ENCODE measurements at regions not wholly inside any gene's neighbourhood (a gene's known extent, or its start where the extent isn't known, plus 50 kb on each side); places are given as distances from the start of the nearest gene placed in this dataset.
"Not testable (repeated sequence)": the region's sequence is repeated elsewhere in the genome, so short reads cannot be mapped to it uniquely, and the experiment has no call there.

GRCh38 chr9:62655705-62656104 lies 1465.9 kb downstream of the SPATA31A7 start:
- H3K27me3 Mint-ChIP-seq; H3K9me3 Mint-ChIP-seq; intact Hi-C loops (cut with micrococcal nuclease); H3K36me3 Mint-ChIP-seq (ENCODE audit: low read depth); POLR2A ChIA-PET; DNase-seq; H3K4me3 Mint-ChIP-seq; CTCF ChIA-PET; ATAC-seq (ENCODE audit: low read depth); H3K4me1 Mint-ChIP-seq; H3K27ac Mint-ChIP-seq: not testable (repeated sequence)

- H3K27me3 Mint-ChIP-seq; DNase-seq; H3K4me1 Mint-ChIP-seq; H3K4me3 Mint-ChIP-seq; CTCF ChIA-PET; ATAC-seq (ENCODE audit: low read depth); H3K9me3 Mint-ChIP-seq; H3K27ac Mint-ChIP-seq; H3K36me3 Mint-ChIP-seq (ENCODE audit: low read depth); POLR2A ChIA-PET; intact Hi-C loops (cut with micrococcal nuclease): not testable (repeated sequence)
Measured at GRCh38 chr9:62662733-62663507, 1473.1 kb downstream of the SPATA31A7 start.

GRCh38 chr9:62663512-62663911 lies 1473.7 kb downstream of the SPATA31A7 start:
- ATAC-seq (ENCODE audit: low read depth); H3K4me3 Mint-ChIP-seq; intact Hi-C loops (cut with micrococcal nuclease); H3K9me3 Mint-ChIP-seq; H3K4me1 Mint-ChIP-seq; H3K27ac Mint-ChIP-seq; DNase-seq; H3K36me3 Mint-ChIP-seq (ENCODE audit: low read depth); CTCF ChIA-PET; H3K27me3 Mint-ChIP-seq; POLR2A ChIA-PET: not testable (repeated sequence)

GRCh38 chr9:62667137-62667824 lies 1477.4 kb downstream of the SPATA31A7 start:
- CTCF ChIA-PET: not testable (repeated sequence)
- ATAC-seq (ENCODE audit: low read depth): peak; percentile 21

GRCh38 chr9:62677016-62677415 lies 1487.2 kb downstream of the SPATA31A7 start:
- H3K27ac Mint-ChIP-seq; intact Hi-C loops (cut with micrococcal nuclease); H3K27me3 Mint-ChIP-seq; H3K9me3 Mint-ChIP-seq; DNase-seq; CTCF ChIA-PET; ATAC-seq (ENCODE audit: low read depth); H3K36me3 Mint-ChIP-seq (ENCODE audit: low read depth); POLR2A ChIA-PET; H3K4me3 Mint-ChIP-seq; H3K4me1 Mint-ChIP-seq: not testable (repeated sequence)

More at GRCh38 chr9:62667137-62667824, 1477.4 kb downstream of the SPATA31A7 start:
- H3K4me3 Mint-ChIP-seq; H3K27ac Mint-ChIP-seq; DNase-seq; H3K4me1 Mint-ChIP-seq; intact Hi-C loops (cut with micrococcal nuclease); H3K36me3 Mint-ChIP-seq (ENCODE audit: low read depth); POLR2A ChIA-PET; H3K27me3 Mint-ChIP-seq; H3K9me3 Mint-ChIP-seq: not testable (repeated sequence)

- H3K9me3 Mint-ChIP-seq; DNase-seq; CTCF ChIA-PET; H3K27ac Mint-ChIP-seq; ATAC-seq (ENCODE audit: low read depth); intact Hi-C loops (cut with micrococcal nuclease); H3K4me3 Mint-ChIP-seq; H3K27me3 Mint-ChIP-seq; POLR2A ChIA-PET; H3K4me1 Mint-ChIP-seq; H3K36me3 Mint-ChIP-seq (ENCODE audit: low read depth): not testable (repeated sequence)
Measured at GRCh38 chr9:62678336-62678735, 1488.5 kb downstream of the SPATA31A7 start.

GRCh38 chr9:62679020-62679419 lies 1489.2 kb downstream of the SPATA31A7 start:
- intact Hi-C loops (cut with micrococcal nuclease); H3K27ac Mint-ChIP-seq; H3K9me3 Mint-ChIP-seq; H3K4me1 Mint-ChIP-seq; H3K27me3 Mint-ChIP-seq; H3K36me3 Mint-ChIP-seq (ENCODE audit: low read depth); DNase-seq; POLR2A ChIA-PET; H3K4me3 Mint-ChIP-seq; CTCF ChIA-PET: not testable (repeated sequence)
- peak; percentile 60 for ATAC-seq (ENCODE audit: low read depth)

- H3K4me3 Mint-ChIP-seq; H3K9me3 Mint-ChIP-seq; POLR2A ChIA-PET; DNase-seq; intact Hi-C loops (cut with micrococcal nuclease); H3K36me3 Mint-ChIP-seq (ENCODE audit: low read depth); CTCF ChIA-PET; H3K27me3 Mint-ChIP-seq; H3K4me1 Mint-ChIP-seq; H3K27ac Mint-ChIP-seq: not testable (repeated sequence)
- ATAC-seq (ENCODE audit: low read depth): peak; percentile 88
Measured at GRCh38 chr9:62684833-62685647, 1495.2 kb downstream of the SPATA31A7 start.

GRCh38 chr9:62686313-62686712 lies 1496.5 kb downstream of the SPATA31A7 start:
- ATAC-seq (ENCODE audit: low read depth); H3K27me3 Mint-ChIP-seq; DNase-seq; H3K36me3 Mint-ChIP-seq (ENCODE audit: low read depth); CTCF ChIA-PET; H3K9me3 Mint-ChIP-seq; POLR2A ChIA-PET; H3K4me3 Mint-ChIP-seq; intact Hi-C loops (cut with micrococcal nuclease); H3K27ac Mint-ChIP-seq; H3K4me1 Mint-ChIP-seq: not testable (repeated sequence)

GRCh38 chr9:62693019-62693418 lies 1503.2 kb downstream of the SPATA31A7 start:
- H3K27ac Mint-ChIP-seq; H3K4me1 Mint-ChIP-seq; intact Hi-C loops (cut with micrococcal nuclease); H3K9me3 Mint-ChIP-seq; CTCF ChIA-PET; H3K4me3 Mint-ChIP-seq; H3K27me3 Mint-ChIP-seq; POLR2A ChIA-PET; H3K36me3 Mint-ChIP-seq (ENCODE audit: low read depth); DNase-seq; ATAC-seq (ENCODE audit: low read depth): not testable (repeated sequence)

GRCh38 chr9:62711317-62711716 lies 1521.5 kb downstream of the SPATA31A7 start:
- H3K4me1 Mint-ChIP-seq; ATAC-seq (ENCODE audit: low read depth); intact Hi-C loops (cut with micrococcal nuclease); POLR2A ChIA-PET; H3K27me3 Mint-ChIP-seq; H3K4me3 Mint-ChIP-seq; CTCF ChIA-PET; H3K36me3 Mint-ChIP-seq (ENCODE audit: low read depth); H3K9me3 Mint-ChIP-seq; H3K27ac Mint-ChIP-seq; DNase-seq: not testable (repeated sequence)

- ATAC-seq (ENCODE audit: low read depth); DNase-seq; H3K4me1 Mint-ChIP-seq; H3K27me3 Mint-ChIP-seq; H3K9me3 Mint-ChIP-seq; CTCF ChIA-PET; H3K27ac Mint-ChIP-seq; H3K4me3 Mint-ChIP-seq; H3K36me3 Mint-ChIP-seq (ENCODE audit: low read depth); intact Hi-C loops (cut with micrococcal nuclease); POLR2A ChIA-PET: not testable (repeated sequence)
Measured at GRCh38 chr9:62725580-62725979, 1535.7 kb downstream of the SPATA31A7 start.
